KOPT-K1 (cell line): ENCODE measurements at regions not wholly inside any gene's neighbourhood (a gene's known extent, or its start where the extent isn't known, plus 50 kb on each side); places are given as distances from the start of the nearest gene placed in this dataset.

Experiments used
- H3K27ac ChIP-seq: fragments of 200-600 bp; sonication (generic); 2 replicates; pipeline ENCODE4 v1.5.1; 2016; ENCODE audit warnings: antibody characterized with exemption, mild to moderate bottlenecking, low read depth, low read length; ENCODE audit not compliant: poor library complexity, severe bottlenecking
- H3K36me3 ChIP-seq: fragments of 200-600 bp; sonication (generic); 2 replicates; pipeline ENCODE4 v1.5.1; 2017; ENCODE audit warnings: antibody characterized with exemption, mild to moderate bottlenecking, low read length, moderate library complexity; ENCODE audit not compliant: insufficient read depth
- H3K9me3 ChIP-seq: fragments of 200-600 bp; sonication (generic); 2 replicates; pipeline ENCODE4 v1.5.1; 2017; ENCODE audit warnings: antibody characterized with exemption, low read length, mild to moderate bottlenecking; ENCODE audit not compliant: insufficient read depth, poor library complexity, severe bottlenecking

GRCh38 chrX:20585782-20586181 lies 319.1 kb upstream of the RPS6KA3 start:
- Histone ChIP-seq H3K27ac (no peak overlapping the region), H3K36me3 (no peaks in the 10 kb centered on the region), H3K9me3 (no peaks in the 10 kb centered on the region)

GRCh38 chrX:20571611-20572010 lies 304.9 kb upstream of the RPS6KA3 start:
- no peaks in the 10 kb centered on the region for H3K9me3 ChIP-seq
- no peak overlapping the region for H3K27ac ChIP-seq
- no peaks in the 10 kb centered on the region for H3K36me3 ChIP-seq

- Histone ChIP-seq H3K9me3 (no peaks in the 10 kb centered on the region), H3K27ac (no peak overlapping the region), H3K36me3 (no peaks in the 10 kb centered on the region)
Measured at GRCh38 chrX:20567108-20567507, 300.4 kb upstream of the RPS6KA3 start.

GRCh38 chrX:20547611-20548051 lies 280.9 kb upstream of the RPS6KA3 start:
- H3K27ac ChIP-seq: no peak overlapping the region
- peaks cover 4% of the 10 kb centered on the region for H3K9me3 ChIP-seq
- H3K36me3 ChIP-seq: no peaks in the 10 kb centered on the region

GRCh38 chrX:20545538-20545937 lies 278.8 kb upstream of the RPS6KA3 start:
- Histone ChIP-seq H3K27ac (no peak overlapping the region), H3K36me3 (no peaks in the 10 kb centered on the region), H3K9me3 (peaks cover 17% of the 10 kb centered on the region)

- H3K9me3 ChIP-seq: peaks cover 17% of the 10 kb centered on the region
- H3K27ac ChIP-seq: no peak overlapping the region
Measured at GRCh38 chrX:20542072-20542471, 275.4 kb upstream of the RPS6KA3 start.

GRCh38 chrX:20538974-20539373 lies 272.3 kb upstream of the RPS6KA3 start:
- Histone ChIP-seq H3K36me3 (no peaks in the 10 kb centered on the region), H3K27ac (no peak overlapping the region), H3K9me3 (peaks cover 17% of the 10 kb centered on the region)

More at GRCh38 chrX:20542072-20542471, 275.4 kb upstream of the RPS6KA3 start:
- no peaks in the 10 kb centered on the region for H3K36me3 ChIP-seq

GRCh38 chrX:20531667-20532066 lies 265.0 kb upstream of the RPS6KA3 start:
- H3K27ac ChIP-seq: no peak overlapping the region
- H3K36me3 ChIP-seq: no peaks in the 10 kb centered on the region
- no peaks in the 10 kb centered on the region for H3K9me3 ChIP-seq

- Histone ChIP-seq H3K36me3 (no peaks in the 10 kb centered on the region), H3K9me3 (no peaks in the 10 kb centered on the region), H3K27ac (no peak overlapping the region)
Measured at GRCh38 chrX:20530406-20530921, 263.8 kb upstream of the RPS6KA3 start.

- Histone ChIP-seq H3K36me3 (no peaks in the 10 kb centered on the region), H3K9me3 (no peaks in the 10 kb centered on the region), H3K27ac (no peak overlapping the region)
Measured at GRCh38 chrX:20529711-20530110, 263.0 kb upstream of the RPS6KA3 start.

GRCh38 chrX:20529301-20529700 lies 262.6 kb upstream of the RPS6KA3 start:
- Histone ChIP-seq H3K27ac (no peak overlapping the region), H3K36me3 (no peaks in the 10 kb centered on the region), H3K9me3 (no peaks in the 10 kb centered on the region)

- H3K36me3 ChIP-seq: no peaks in the 10 kb centered on the region
- no peaks in the 10 kb centered on the region for H3K9me3 ChIP-seq
- no peak overlapping the region for H3K27ac ChIP-seq
Measured at GRCh38 chrX:20527558-20528011, 260.9 kb upstream of the RPS6KA3 start.

GRCh38 chrX:20527041-20527440 lies 260.3 kb upstream of the RPS6KA3 start:
- Histone ChIP-seq H3K27ac (no peak overlapping the region), H3K9me3 (no peaks in the 10 kb centered on the region), H3K36me3 (no peaks in the 10 kb centered on the region)

GRCh38 chrX:20523626-20524312 lies 257.1 kb upstream of the RPS6KA3 start:
- Histone ChIP-seq H3K9me3 (no peaks in the 10 kb centered on the region), H3K27ac (no peak overlapping the region), H3K36me3 (no peaks in the 10 kb centered on the region)

GRCh38 chrX:20522420-20522819 lies 255.7 kb upstream of the RPS6KA3 start:
- H3K9me3 ChIP-seq: no peaks in the 10 kb centered on the region
- no peaks in the 10 kb centered on the region for H3K36me3 ChIP-seq
- no peak overlapping the region for H3K27ac ChIP-seq

- Histone ChIP-seq H3K27ac (no peak overlapping the region), H3K36me3 (no peaks in the 10 kb centered on the region), H3K9me3 (no peaks in the 10 kb centered on the region)
Measured at GRCh38 chrX:20521222-20521621, 254.5 kb upstream of the RPS6KA3 start.
